Liver (tissue), 3 donors: ENCODE measurements at regions not wholly inside any gene's neighbourhood (a gene's known extent, or its start where the extent isn't known, plus 50 kb on each side); places are given as distances from the start of the nearest gene placed in this dataset.
"Not testable (repeated sequence)": the region's sequence is repeated elsewhere in the genome, so short reads cannot be mapped to it uniquely, and the experiment has no call there.

ENCODE experiments used
- RXRA ChIP-seq, 2 donors: IDR thresholded peaks; 2 replicates each; pipeline ENCODE4 v1.6.1; 2017 to 2018; ENCODE audit warnings: antibody characterized with exemption in 2 of 2, mild to moderate bottlenecking in 1 of 2
- TF ChIP-seq, protein P1 (sequence below): fragments of 150-350 bp; IDR thresholded peaks from 2 replicates; pipeline ENCODE4 v1.5.1; 2017; ENCODE audit warnings: improper control_type of control experiment, low read depth, low read length; ENCODE audit not compliant: missing input control
- TF ChIP-seq, protein P2 (sequence below): IDR thresholded peaks from 2 replicates; pipeline ENCODE4 v1.6.1; 2016; ENCODE audit warnings: antibody characterized with exemption, mild to moderate bottlenecking
- donor health status: healthy.
- donor health status: healthy.

DNA sequence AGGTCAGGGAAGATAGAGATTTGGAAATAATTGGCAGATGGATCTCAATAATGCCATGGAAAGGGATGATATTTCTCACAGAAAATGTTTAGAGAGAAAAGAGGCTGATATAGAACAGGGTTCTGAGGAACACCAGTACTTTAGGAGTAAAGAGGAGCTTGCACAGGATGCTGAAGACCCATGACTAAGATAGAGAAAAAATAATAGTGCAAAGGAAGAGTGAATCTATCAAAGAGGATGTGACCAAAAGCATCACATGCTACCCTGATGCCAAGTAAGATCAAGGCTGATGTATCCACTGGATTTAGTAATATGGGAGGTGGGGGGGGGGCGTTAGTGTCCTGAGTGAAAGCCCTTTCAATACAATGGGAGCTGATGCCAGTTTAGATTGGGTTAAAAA is 80.1 kb upstream of the NOTCH2NLA start:
- TF ChIP-seq, protein P1, sequence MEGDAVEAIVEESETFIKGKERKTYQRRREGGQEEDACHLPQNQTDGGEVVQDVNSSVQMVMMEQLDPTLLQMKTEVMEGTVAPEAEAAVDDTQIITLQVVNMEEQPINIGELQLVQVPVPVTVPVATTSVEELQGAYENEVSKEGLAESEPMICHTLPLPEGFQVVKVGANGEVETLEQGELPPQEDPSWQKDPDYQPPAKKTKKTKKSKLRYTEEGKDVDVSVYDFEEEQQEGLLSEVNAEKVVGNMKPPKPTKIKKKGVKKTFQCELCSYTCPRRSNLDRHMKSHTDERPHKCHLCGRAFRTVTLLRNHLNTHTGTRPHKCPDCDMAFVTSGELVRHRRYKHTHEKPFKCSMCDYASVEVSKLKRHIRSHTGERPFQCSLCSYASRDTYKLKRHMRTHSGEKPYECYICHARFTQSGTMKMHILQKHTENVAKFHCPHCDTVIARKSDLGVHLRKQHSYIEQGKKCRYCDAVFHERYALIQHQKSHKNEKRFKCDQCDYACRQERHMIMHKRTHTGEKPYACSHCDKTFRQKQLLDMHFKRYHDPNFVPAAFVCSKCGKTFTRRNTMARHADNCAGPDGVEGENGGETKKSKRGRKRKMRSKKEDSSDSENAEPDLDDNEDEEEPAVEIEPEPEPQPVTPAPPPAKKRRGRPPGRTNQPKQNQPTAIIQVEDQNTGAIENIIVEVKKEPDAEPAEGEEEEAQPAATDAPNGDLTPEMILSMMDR = not testable (repeated sequence)
- TF ChIP-seq, protein P2, sequence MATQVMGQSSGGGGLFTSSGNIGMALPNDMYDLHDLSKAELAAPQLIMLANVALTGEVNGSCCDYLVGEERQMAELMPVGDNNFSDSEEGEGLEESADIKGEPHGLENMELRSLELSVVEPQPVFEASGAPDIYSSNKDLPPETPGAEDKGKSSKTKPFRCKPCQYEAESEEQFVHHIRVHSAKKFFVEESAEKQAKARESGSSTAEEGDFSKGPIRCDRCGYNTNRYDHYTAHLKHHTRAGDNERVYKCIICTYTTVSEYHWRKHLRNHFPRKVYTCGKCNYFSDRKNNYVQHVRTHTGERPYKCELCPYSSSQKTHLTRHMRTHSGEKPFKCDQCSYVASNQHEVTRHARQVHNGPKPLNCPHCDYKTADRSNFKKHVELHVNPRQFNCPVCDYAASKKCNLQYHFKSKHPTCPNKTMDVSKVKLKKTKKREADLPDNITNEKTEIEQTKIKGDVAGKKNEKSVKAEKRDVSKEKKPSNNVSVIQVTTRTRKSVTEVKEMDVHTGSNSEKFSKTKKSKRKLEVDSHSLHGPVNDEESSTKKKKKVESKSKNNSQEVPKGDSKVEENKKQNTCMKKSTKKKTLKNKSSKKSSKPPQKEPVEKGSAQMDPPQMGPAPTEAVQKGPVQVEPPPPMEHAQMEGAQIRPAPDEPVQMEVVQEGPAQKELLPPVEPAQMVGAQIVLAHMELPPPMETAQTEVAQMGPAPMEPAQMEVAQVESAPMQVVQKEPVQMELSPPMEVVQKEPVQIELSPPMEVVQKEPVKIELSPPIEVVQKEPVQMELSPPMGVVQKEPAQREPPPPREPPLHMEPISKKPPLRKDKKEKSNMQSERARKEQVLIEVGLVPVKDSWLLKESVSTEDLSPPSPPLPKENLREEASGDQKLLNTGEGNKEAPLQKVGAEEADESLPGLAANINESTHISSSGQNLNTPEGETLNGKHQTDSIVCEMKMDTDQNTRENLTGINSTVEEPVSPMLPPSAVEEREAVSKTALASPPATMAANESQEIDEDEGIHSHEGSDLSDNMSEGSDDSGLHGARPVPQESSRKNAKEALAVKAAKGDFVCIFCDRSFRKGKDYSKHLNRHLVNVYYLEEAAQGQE = not testable (repeated sequence)
- TF ChIP-seq RXRA (IDR thresholded peaks at IDR 0.05) = not testable (repeated sequence)
